ENCODE measurements at regions not wholly inside any gene's neighbourhood (a gene's known extent, or its start where the extent isn't known, plus 50 kb on each side); places are given as distances from the start of the nearest gene placed in this dataset.

GRCh38 chr4:18343581-18343980 is 322.0 kb upstream of the LCORL start:
- no peak overlapping the region for H2AFZ ChIP-seq (ENCODE audit: insufficient read depth, low read depth, low read length, poor library complexity, severe bottlenecking)
- H3K27me3 Mint-ChIP-seq (ENCODE audit: low read depth in 3 of 3), result peaks cover 0 to 2% (median 0%) of the 10 kb centered on the region in 3 donors
- DNase-seq, result no peak
- no peak overlapping the region for H3K27ac Mint-ChIP-seq
- H3K4me1 ChIP-seq (ENCODE audit: control insufficient read depth in 1 of 2, insufficient read depth in 2 of 2, low read length in 2 of 2), result no peaks in the 10 kb centered on the region
- H3K4me3 ChIP-seq (replicated peaks in 1 of 3; ENCODE audit: low read depth in 2 of 3, low read length in 3 of 3), result no peak overlapping the region
- H3K27me3 ChIP-seq (ENCODE audit: control insufficient read depth in 2 of 2, insufficient read depth in 2 of 2, low read length in 2 of 2), result no peaks in the 10 kb centered on the region
- no peaks in the 10 kb centered on the region for H3K79me2 ChIP-seq (ENCODE audit: insufficient read depth, low read length)
- H3K9me3 ChIP-seq (replicated peaks in 1 of 2; ENCODE audit: control insufficient read depth in 1 of 2, insufficient read depth in 1 of 2, low read length in 2 of 2), result peaks cover 10 to 16% of the 10 kb centered on the region in 2 donors
- H3K36me3 ChIP-seq (replicated peaks in 1 of 2; ENCODE audit: control insufficient read depth in 1 of 2, insufficient read depth in 2 of 2, low read length in 2 of 2), result no peaks in the 10 kb centered on the region
- H4K20me1 ChIP-seq (ENCODE audit: insufficient read depth, low read length), result no peaks in the 10 kb centered on the region
- no peaks in the 10 kb centered on the region for H3K36me3 Mint-ChIP-seq
- peaks cover 3 to 17% (median 7%) of the 10 kb centered on the region in 7 donors for H3K9me3 Mint-ChIP-seq
- no peak overlapping the region for H3K27ac ChIP-seq (ENCODE audit: low read depth in 1 of 2, low read length in 2 of 2)
- H3K4me3 Mint-ChIP-seq, result no peak overlapping the region
- no peaks in the 10 kb centered on the region for H3K4me1 Mint-ChIP-seq
- TF ChIP-seq CTCF (IDR thresholded peaks at IDR 0.05), result no peak
- H3K9ac ChIP-seq (ENCODE audit: insufficient read depth, low read length, poor library complexity, severe bottlenecking), result no peak overlapping the region
- no CpG with 5 or more reads among the region's 7 CpGs for WGBS (ENCODE audit: insufficient coverage)
- intact Hi-C loops (cut with micrococcal nuclease), result no loop called here
- no peak overlapping the region for H3K4me2 ChIP-seq (replicated peaks; ENCODE audit: extremely low read depth, low read length, poor library complexity, severe bottlenecking)

GRCh38 chr4:18342847-18343246 is 321.3 kb upstream of the LCORL start:
- H3K4me3 ChIP-seq (replicated peaks in 1 of 3; ENCODE audit: low read depth in 2 of 3, low read length in 3 of 3), result no peak overlapping the region
- peaks cover 4 to 17% (median 7%) of the 10 kb centered on the region in 7 donors for H3K9me3 Mint-ChIP-seq
- H3K27ac Mint-ChIP-seq, result no peak overlapping the region

More at GRCh38 chr4:18342847-18343246, 321.3 kb upstream of the LCORL start:
- Histone ChIP-seq H4K20me1 (ENCODE audit: insufficient read depth, low read length) (no peaks in the 10 kb centered on the region), H3K4me1 (ENCODE audit: control insufficient read depth in 1 of 2, insufficient read depth in 2 of 2, low read length in 2 of 2) (no peaks in the 10 kb centered on the region), H3K79me2 (ENCODE audit: insufficient read depth, low read length) (no peaks in the 10 kb centered on the region), H3K36me3 (replicated peaks in 1 of 2; ENCODE audit: control insufficient read depth in 1 of 2, insufficient read depth in 2 of 2, low read length in 2 of 2) (no peaks in the 10 kb centered on the region), H3K27ac (ENCODE audit: low read depth in 1 of 2, low read length in 2 of 2) (no peak overlapping the region), H3K27me3 (ENCODE audit: control insufficient read depth in 2 of 2, insufficient read depth in 2 of 2, low read length in 2 of 2) (no peaks in the 10 kb centered on the region), H3K9ac (ENCODE audit: insufficient read depth, low read length, poor library complexity, severe bottlenecking) (no peak overlapping the region), H3K9me3 (replicated peaks in 1 of 2; ENCODE audit: control insufficient read depth in 1 of 2, insufficient read depth in 1 of 2, low read length in 2 of 2) (peaks cover 10 to 16% of the 10 kb centered on the region in 2 donors), H3K4me2 (replicated peaks; ENCODE audit: extremely low read depth, low read length, poor library complexity, severe bottlenecking) (no peak overlapping the region), H2AFZ (ENCODE audit: insufficient read depth, low read depth, low read length, poor library complexity, severe bottlenecking) (no peak overlapping the region)
- H3K27me3 Mint-ChIP-seq (ENCODE audit: low read depth in 3 of 3), result peaks cover 0 to 2% (median 0%) of the 10 kb centered on the region in 3 donors
- H3K4me3 Mint-ChIP-seq, result no peak overlapping the region
- DNase-seq, result no peak
- 88% methylated on average over 4 of the region's 4 CpGs for WGBS (ENCODE audit: insufficient coverage)
- intact Hi-C loops (cut with micrococcal nuclease), result no loop called here
- no peaks in the 10 kb centered on the region for H3K4me1 Mint-ChIP-seq
- H3K36me3 Mint-ChIP-seq, result no peaks in the 10 kb centered on the region
- TF ChIP-seq CTCF (IDR thresholded peaks at IDR 0.05), result no peak
